ENCODE measurements at regions not wholly inside any gene's neighbourhood (a gene's known extent, or its start where the extent isn't known, plus 50 kb on each side); places are given as distances from the start of the nearest gene placed in this dataset.

GRCh38 chr5:60487476-60487875 is 212.5 kb downstream of the DEPDC1B start (continued):
- TF ChIP-seq AHDC1 (CRISPR knock-in tag; IDR thresholded peaks at IDR 0.05; ENCODE audit: borderline replicate concordance) (peak; percentile 91), KDM5B (CRISPR knock-in tag; IDR thresholded peaks at IDR 0.05; ENCODE audit: borderline replicate concordance) (no peak), ZNF33A (CRISPR knock-in tag; IDR thresholded peaks at IDR 0.05; ENCODE audit: borderline replicate concordance) (no peak), HDAC2 (CRISPR knock-in tag; IDR thresholded peaks at IDR 0.05) (peak; percentile 83), EP300 (IDR thresholded peaks at IDR 0.05; ENCODE audit: low read depth in 2 of 2, low read length in 2 of 2) (peak in 1 of 2 experiments; percentile 73; a peak in 2 of 4 replicates), EP300 (CRISPR knock-in tag; IDR thresholded peaks at IDR 0.05; ENCODE audit: borderline replicate concordance) (peak; percentile 63; the same call in 1 of the 2 replicates), ZNF430 (CRISPR knock-in tag; IDR thresholded peaks at IDR 0.05) (peak; percentile 27; the same call in 1 of the 2 replicates), THYN1 (CRISPR knock-in tag; IDR thresholded peaks at IDR 0.05; ENCODE audit: borderline replicate concordance, low read depth) (no peak), TCF7 (IDR thresholded peaks at IDR 0.05; ENCODE audit: low read depth) (peak; percentile 85), POLR2AphosphoS5 (IDR thresholded peaks at IDR 0.05; ENCODE audit: low read depth, low read length) (peak; percentile 45; the same call in 1 of the 2 replicates), ELF3 (CRISPR knock-in tag; IDR thresholded peaks at IDR 0.05) (peak; percentile 19; the same call in 1 of the 2 replicates)
- TF ChIP-seq, protein P1, sequence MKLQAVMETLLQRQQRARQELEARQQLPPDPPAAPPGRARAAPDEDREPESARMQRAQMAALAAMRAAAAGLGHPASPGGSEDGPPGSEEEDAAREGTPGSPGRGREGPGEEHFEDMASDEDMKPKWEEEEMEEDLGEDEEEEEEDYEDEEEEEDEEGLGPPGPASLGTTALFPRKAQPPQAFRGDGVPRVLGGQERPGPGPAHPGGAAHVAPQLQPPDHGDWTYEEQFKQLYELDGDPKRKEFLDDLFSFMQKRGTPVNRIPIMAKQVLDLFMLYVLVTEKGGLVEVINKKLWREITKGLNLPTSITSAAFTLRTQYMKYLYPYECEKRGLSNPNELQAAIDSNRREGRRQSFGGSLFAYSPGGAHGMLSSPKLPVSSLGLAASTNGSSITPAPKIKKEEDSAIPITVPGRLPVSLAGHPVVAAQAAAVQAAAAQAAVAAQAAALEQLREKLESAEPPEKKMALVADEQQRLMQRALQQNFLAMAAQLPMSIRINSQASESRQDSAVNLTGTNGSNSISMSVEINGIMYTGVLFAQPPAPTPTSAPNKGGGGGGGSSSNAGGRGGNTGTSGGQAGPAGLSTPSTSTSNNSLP (IDR thresholded peaks at IDR 0.05; ENCODE audit: low read depth, low read length) = peak; percentile 49; the same call in 1 of the 2 replicates
- TF ChIP-seq, protein P2, sequence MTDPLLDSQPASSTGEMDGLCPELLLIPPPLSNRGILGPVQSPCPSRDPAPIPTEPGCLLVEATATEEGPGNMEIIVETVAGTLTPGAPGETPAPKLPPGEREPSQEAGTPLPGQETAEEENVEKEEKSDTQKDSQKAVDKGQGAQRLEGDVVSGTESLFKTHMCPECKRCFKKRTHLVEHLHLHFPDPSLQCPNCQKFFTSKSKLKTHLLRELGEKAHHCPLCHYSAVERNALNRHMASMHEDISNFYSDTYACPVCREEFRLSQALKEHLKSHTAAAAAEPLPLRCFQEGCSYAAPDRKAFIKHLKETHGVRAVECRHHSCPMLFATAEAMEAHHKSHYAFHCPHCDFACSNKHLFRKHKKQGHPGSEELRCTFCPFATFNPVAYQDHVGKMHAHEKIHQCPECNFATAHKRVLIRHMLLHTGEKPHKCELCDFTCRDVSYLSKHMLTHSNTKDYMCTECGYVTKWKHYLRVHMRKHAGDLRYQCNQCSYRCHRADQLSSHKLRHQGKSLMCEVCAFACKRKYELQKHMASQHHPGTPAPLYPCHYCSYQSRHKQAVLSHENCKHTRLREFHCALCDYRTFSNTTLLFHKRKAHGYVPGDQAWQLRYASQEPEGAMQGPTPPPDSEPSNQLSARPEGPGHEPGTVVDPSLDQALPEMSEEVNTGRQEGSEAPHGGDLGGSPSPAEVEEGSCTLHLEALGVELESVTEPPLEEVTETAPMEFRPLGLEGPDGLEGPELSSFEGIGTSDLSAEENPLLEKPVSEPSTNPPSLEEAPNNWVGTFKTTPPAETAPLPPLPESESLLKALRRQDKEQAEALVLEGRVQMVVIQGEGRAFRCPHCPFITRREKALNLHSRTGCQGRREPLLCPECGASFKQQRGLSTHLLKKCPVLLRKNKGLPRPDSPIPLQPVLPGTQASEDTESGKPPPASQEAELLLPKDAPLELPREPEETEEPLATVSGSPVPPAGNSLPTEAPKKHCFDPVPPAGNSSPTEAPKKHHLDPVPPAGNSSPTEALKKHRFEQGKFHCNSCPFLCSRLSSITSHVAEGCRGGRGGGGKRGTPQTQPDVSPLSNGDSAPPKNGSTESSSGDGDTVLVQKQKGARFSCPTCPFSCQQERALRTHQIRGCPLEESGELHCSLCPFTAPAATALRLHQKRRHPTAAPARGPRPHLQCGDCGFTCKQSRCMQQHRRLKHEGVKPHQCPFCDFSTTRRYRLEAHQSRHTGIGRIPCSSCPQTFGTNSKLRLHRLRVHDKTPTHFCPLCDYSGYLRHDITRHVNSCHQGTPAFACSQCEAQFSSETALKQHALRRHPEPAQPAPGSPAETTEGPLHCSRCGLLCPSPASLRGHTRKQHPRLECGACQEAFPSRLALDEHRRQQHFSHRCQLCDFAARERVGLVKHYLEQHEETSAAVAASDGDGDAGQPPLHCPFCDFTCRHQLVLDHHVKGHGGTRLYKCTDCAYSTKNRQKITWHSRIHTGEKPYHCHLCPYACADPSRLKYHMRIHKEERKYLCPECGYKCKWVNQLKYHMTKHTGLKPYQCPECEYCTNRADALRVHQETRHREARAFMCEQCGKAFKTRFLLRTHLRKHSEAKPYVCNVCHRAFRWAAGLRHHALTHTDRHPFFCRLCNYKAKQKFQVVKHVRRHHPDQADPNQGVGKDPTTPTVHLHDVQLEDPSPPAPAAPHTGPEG (CRISPR knock-in tag; IDR thresholded peaks at IDR 0.05) = no peak
- TF ChIP-seq, protein P3, sequence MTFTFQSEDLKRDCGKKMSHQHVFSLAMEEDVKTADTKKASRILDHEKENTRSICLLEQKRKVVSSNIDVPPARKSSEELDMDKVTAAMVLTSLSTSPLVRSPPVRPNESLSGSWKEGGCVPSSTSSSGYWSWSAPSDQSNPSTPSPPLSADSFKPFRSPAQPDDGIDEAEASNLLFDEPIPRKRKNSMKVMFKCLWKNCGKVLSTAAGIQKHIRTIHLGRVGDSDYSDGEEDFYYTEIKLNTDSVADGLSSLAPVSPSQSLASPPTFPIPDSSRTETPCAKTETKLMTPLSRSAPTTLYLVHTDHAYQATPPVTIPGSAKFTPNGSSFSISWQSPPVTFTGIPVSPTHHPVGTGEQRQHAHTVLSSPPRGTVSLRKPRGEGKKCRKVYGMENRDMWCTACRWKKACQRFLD (CRISPR knock-in tag; IDR thresholded peaks at IDR 0.05; ENCODE audit: borderline replicate concordance) = no peak
